ENCODE measurements at regions not wholly inside any gene's neighbourhood (a gene's known extent, or its start where the extent isn't known, plus 50 kb on each side); places are given as distances from the start of the nearest gene placed in this dataset.

DNA sequence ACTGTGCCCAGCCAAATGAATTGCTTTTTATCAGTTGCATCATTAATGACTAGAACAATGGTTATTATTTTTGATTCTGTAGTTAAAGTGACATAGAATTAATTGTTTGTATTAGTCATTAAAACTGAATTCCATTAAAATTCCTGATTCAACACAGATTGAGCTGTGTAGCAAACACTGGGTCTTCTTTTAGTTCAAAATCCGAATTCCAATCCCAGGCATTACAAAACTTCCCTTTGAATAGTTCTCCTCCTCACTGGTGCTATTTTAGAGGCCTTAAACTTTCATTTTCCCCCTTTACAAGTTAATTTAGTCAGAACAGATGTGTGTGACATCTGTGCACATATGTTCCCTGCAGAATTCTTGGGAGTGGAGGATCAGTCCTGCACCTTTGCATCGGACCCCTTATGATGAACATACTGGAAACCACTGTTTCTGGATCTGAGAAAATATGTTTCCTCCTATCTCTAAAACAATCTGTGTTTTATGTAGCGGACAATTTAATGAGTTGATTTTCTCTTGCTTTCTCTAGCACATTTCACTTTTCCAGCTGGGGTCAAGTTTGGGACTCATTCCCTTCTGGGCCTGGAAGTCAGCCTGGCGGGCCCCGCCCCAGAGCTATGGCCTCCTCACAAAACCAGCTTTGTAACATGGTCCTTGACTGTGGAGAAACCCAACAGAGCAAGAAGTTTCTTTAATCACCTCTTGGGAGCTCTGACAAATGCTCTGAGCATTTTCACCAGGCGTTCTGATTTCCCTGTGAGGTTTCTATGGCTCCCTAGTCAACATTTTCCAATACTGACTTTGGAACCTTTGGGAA, 87.9 kb upstream of the MAMDC2 start:
- DNase-seq (ENCODE audit: low read depth in 2 of 2) = no peak

DNA sequence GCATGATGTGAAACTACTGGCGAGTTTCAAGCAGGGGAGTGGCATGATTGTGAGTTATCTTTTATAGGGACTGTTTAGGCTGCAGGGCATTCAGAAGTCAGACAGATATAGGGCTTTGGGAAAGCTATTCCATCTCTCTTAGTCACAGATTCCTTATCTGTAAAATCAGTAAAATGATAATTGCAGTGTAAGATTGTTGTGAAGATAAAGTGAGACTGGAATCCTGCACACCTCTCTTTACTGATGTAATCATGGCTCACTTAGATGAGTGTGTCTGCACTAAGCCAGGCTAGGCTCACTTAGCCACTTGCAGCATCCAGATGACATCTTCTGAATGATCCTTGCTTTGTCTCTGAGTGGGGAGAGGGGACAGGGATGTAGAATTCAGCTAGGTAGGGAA, 81.8 kb upstream of the MAMDC2 start:
- DNase-seq (ENCODE audit: low read depth in 2 of 2) = no peak

DNA sequence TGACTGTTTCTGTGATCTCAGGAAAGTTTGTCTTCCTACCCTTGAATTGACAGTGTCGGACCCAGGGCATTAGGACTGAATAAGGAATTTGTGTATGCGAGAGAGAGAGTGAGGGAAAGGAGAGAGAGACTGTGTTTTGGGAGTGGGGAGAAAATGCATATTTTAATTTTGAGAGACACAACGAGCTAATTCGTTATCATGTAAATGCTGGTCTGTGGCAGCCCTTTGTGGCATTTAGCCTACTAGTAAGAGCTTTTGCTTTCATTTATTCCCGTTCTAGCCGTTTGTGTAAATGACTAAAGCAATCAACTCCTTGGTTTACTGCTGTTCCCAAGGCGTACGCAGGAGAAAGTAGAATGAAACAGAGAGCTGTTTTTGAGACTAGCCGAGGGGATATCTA, 79.8 kb upstream of the MAMDC2 start:
- DNase-seq (ENCODE audit: low read depth in 2 of 2) = no peak

DNA sequence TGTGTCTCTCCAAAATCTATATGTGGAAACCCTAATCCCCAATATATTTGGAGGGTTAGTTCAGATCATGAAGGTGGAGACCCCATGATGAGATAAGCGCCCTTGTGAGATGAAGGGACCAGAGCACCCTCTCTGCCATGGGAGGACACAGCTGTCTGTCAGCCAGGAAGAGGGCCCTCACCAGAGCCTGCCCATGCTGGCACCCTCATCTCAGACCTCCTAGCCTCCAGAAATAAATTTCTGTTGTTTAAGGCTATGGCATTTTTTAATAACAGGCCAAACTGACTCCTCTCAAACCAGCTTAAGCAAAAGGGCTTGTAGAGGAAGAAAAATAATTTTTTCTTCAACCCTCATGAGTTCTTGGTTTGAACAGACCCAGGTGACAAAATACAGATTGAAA, 79.2 kb upstream of the MAMDC2 start:
- no peak for DNase-seq (ENCODE audit: low read depth in 2 of 2)

DNA sequence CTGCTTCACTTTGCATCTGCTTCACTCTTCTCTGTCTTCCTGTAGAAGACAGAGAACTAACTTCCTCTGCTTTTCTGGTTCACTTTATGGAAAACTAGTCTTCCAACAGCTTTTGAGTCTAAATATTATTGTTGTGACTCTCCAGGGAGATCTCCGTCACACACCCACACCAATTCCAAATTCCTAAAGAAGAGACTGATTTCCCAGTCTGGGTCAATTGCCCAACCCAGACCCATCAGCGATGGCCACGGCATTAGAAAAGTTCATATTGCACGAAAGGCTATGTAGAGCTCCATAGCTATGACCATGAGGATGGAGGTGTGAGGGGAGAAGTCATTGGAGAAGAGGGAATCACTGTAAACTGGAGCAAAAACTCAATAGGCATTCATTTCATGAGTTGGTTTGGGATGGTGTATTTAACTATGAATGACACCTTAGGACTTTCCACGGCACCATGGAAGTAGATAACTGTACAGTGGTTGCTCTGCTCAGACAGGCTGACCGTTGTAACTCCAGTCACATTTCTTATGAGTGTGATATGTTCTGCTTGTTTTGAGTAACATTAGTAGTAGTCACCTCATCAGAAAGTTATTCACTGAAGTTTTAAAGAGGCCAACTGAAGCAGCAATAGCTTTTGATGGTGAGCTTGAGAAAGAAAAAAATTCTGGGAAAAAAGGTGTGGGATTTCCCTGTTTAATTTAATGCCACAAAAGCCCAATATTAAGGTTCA, 78.1 kb upstream of the MAMDC2 start:
- DNase-seq (ENCODE audit: low read depth in 2 of 2) = no peak

DNA sequence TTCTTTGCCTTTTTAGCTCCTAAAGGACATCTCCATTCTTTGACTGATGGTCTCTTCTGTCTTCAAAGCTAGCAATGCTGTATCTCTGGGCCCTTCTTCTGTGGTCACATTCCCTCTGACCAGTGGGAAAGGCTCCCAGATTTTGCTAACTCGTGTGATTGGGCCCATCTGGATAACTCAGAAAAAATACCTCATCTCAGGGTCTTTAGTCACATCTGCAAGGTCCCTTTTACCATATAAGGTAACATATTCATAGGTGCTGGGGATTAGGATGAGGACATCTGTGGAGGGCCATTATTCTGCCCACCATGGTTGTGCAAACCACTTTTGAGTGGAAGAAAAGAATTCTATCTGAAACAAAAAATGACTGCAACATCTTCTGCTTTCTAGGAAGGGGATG, 76.3 kb upstream of the MAMDC2 start:
- DNase-seq (ENCODE audit: low read depth in 2 of 2) = no peak

DNA sequence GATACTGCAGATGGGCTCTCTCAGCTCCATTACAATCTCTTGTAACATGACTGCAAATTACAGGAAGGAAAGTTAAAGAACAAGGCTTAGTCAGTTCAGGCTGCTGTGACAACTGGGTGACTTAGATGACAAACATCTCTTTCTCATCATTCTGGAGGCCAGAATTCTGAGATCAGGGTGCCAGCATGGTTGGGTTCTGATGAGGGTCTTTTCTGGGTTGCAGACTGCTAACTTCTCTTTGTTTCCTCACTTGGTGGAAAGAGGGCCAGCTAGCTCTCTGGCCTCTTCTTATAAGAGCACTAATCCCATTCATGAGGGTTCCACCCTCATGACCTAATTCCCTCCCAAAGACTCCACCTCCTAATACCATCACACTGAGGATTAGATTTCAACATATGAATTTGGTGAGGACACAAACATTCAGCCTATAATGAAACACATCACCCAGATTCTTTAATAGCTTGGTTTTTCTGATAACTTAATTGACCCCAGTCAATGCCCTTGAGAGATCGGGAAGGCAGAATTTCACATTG, 73.6 kb upstream of the MAMDC2 start:
- DNase-seq (ENCODE audit: low read depth in 2 of 2) = no peak

DNA sequence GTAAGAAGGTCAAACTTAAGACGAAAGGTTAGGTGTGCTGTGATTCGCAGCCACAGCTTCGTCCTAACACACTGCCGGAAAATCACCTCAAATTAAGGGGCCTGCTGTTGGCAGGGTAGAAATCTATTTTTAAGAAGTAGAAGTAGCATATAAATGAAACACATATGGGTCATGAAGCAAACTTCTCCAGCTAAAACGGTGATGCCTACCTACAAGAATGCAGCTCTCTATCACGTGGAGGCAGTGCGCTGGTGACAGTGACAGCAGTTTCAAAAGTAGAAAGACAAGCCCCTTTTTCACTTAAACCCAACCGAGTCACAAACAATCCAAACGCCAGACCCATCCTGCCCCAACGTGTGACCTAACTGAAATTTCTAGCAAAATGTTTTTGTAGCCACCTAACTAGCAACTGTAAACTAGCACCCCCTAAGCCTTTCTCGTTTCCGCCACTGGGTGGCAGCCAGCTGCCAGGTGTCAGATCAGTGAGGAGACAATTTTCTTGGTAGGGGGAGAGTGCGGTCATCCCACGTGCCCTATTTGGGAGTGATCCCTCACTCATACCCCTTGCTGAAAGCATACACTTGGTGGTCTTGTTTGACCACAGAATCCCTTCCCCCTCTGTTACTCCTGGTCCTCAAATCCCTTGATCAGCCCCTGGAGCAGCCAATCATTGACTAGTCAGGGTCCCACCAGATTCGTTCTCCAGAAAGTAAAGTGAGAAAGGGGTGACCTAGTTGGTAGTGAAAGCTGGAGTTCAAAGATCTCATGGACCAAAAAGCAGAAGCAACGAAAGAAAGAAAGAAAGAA, 71.8 kb upstream of the MAMDC2 start:
- peak in 1 of 2 donors; percentile 2 for DNase-seq (ENCODE audit: low read depth in 2 of 2)

DNA sequence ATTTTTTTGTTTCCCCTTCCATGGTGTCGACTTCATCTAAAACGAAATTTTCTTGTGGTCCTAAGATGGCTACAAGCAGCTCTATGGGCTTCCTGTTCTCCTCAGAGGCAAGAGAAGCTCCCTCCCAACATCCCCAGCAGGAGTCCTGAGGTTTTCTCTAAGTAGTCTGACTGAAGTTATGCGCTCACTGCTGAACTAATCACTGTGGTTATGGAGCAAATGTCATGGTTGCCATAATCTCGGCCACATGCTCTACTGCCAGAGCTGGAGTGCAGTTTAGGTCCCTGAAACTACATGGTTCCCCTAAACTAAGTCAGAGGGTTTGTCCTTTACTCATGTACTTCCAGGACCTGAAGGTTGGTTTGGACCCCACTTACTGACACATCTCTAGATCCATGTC, 68.0 kb upstream of the MAMDC2 start:
- no peak for DNase-seq (ENCODE audit: low read depth in 2 of 2)

DNA sequence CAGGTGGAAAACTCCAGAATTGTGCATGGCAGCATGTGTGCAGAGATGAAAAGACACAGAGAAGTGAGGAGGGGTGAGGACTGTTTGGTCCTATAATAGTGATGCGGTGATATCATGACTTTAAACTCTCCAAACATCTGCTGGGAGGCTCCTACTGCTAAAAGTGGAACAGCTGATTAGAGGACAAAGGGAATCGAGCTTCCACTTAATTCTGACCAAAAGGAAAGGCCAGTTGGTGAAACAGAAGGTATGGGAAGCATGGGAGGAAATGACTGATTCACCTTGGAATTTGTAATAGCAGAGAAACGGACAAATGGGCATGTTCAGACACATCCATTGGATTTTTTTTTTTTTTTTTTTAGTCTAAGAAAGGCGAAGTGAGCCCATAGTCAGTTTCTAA, 67.5 kb upstream of the MAMDC2 start:
- DNase-seq (ENCODE audit: low read depth in 2 of 2) = no peak

DNA sequence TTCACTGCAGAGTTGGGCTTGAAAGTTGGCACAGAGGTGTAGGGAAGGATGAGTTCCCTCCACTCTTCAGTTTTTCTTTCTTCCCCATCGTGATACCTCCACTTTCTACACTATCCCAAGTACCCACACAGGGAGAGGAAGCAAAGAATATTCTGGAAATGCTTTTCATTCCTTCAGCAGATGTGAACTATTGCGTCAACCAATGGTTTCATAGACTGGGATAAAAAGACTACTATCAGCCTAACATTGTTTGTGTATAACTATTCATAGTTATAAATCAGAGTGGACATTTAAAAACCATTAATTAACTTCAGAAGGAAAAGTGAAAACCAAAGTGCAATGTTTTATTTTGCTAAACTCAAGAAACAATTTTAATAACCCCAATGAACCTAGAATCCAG, 63.6 kb upstream of the MAMDC2 start:
- DNase-seq (ENCODE audit: low read depth in 2 of 2) = no peak

DNA sequence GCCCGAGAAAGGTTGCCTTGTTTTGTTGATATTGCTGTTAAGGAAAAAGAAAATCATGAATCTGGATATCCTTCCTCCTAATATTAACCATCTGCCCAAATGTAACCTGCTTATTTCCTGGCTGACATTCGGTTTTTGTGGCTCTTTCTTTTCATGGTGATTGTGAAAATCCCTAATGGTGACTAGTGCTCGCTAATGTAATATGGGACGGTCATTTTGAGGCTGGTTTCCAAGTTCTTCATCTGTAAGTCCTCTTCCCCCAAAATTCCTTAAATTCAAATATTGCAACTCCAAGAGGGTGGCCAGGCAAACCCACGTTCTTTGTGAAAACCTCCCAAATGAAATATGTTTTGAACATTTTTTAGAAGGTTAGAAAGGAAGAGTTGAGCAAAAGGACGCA, 63.1 kb upstream of the MAMDC2 start:
- no peak for DNase-seq (ENCODE audit: low read depth in 2 of 2)

DNA sequence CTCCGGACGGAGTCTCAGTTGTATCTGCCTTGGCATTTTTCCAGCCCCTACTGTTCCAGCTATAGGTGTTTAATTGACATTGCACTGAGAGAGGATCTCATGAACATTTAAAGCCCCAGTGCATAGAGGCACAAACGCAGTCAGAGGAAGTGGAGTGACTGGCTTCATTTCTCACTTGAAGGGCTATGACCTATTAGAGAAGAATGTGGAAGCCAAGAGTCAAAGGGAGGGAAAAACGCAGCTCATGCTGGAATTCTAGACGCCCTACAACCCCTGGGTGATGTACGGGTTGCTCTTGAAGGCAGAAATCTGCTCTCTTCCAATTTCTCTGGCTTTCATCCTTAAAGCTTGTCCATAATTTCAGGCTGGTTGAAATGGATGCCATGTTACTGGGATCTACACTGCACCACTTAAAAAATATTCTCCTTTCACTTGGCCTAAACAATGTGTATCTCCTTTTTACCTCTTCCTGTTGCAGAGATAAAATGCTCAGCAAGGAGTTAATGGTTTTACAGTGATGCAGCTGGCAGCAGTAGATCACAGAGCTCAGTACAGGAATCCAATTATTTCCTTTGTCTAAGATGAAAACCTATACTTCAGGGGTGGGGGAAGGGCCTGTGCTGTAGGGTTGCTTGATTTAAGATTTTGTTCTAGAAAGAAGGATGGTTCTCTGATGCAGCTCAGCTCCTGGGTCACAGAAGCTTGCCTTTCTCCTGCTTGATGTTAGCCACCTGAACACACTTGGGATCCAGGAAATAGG, 61.8 kb upstream of the MAMDC2 start:
- no peak for DNase-seq (ENCODE audit: low read depth in 2 of 2)

DNA sequence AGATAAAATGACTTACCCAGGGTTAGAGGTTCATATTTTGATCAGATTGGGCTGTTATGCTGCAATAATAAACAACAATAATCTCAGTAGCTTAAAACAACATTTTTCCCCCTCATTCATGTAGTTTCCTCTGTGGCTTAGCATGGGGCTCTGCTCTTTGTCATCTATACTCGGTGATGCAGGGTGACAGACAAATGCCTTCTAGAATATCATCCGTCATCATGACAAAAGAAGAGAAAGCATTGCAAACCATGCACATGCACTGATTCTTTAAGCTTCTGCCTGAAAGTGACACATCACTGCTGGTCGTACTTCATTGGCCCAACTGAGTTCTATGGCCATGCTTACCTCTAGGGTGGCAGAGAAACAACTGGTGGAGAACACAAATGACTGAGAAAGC, 58.8 kb upstream of the MAMDC2 start:
- no peak for DNase-seq (ENCODE audit: low read depth in 2 of 2)

DNA sequence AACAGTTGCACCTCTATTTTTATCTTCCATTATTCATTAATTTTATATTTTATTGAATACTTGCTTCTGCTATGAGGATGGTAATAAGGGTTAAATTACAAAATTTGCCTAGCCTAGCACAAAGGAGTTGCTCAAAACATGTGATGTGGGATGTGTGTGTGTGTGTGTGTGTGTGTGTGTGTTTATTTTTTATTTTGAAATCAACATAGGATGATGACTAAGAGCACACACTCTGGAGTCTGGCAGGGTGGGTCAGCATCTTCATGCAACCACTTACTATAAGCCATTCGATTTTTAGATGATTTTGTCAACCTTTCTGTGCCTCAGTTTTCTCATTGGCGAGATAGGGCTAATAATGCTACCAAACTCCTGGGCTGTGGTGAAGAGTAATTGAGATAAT, 57.7 kb upstream of the MAMDC2 start:
- no peak for DNase-seq (ENCODE audit: low read depth in 2 of 2)

DNA sequence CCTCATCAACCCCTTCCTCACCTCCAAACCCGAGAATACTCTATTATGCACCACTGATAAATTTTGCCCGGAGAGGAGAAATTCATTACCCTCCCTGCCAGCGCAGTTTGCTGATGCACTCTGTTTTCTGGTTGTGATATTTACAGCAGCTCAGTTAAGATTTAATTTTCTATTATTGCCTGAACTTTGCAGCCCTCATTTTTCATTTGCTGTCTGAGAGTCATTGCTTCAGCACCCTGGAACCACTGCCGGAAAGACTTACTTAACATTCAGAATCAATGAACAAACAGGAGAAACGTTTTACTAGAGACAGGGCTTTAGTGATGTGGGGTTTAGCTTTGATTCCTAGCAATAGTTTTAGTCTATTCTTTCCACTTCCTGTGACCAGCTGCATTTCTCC, 56.7 kb upstream of the MAMDC2 start:
- DNase-seq (ENCODE audit: low read depth in 2 of 2) = no peak

DNA sequence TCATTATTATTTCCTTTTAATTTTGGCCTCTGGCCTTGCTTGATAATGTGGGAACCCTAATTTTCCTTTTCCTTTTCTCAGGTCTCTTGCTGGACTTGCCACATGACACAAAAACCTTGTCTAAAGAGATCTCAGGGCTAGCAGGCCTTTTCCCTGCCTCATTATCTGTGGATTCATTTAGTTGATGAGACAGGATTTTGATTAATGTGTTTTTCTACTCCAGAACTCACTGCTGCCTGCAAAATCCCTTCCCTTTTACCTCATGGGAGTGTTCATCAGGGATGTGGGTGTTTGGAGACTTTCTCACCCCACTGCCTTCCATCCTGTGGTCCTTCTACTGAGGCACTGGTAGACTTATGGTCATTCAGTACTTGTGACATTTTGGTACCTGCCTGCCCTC, 56.2 kb upstream of the MAMDC2 start:
- DNase-seq (ENCODE audit: low read depth in 2 of 2) = no peak

DNA sequence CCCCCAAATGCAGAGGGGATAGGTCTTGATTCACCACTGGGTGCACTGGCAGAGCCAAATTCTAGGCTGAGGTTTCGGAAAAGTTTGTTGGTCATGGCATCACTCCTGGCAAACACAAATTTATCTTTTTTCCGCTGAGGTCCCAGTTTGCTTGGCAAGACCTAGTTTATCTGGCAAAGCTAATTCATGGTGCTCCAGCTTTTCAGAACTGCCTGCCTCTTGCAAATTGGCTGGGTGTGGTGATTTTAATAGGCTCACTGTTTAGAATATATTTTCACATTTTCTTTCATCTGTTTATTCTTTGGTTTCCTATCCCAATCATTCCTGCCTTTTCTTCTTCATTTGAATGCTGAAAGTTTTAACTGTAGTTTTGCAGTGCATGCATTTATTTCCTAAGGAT, 50.5 kb upstream of the MAMDC2 start:
- DNase-seq (ENCODE audit: low read depth in 2 of 2) = no peak
